ENCODE measurements at regions not wholly inside any gene's neighbourhood (a gene's known extent, or its start where the extent isn't known, plus 50 kb on each side); places are given as distances from the start of the nearest gene placed in this dataset.

GRCh38 chr17:79521225-79521624 lies 89.6 kb downstream of the RBFOX3 start:
- TF ChIP-seq CTCF (IDR thresholded peaks at IDR 0.05), result no peak
- Histone ChIP-seq H3K36me3 (no peaks in the 10 kb centered on the region), H3K9me3 (no peaks in the 10 kb centered on the region), H3K4me1 (no peaks in the 10 kb centered on the region), H3K27ac (no peak overlapping the region), H3K27me3 (peaks cover 0 to 78% of the 10 kb centered on the region in 2 donors), H3K4me3 (no peak overlapping the region)
- intact Hi-C loops (cut with DNase I; ENCODE audit: low total_unique reads), result no loop called here
- no peak for DNase-seq

- peaks cover 0 to 80% of the 10 kb centered on the region in 2 donors for H3K27me3 ChIP-seq
- no peak overlapping the region for H3K4me3 ChIP-seq
- TF ChIP-seq CTCF (IDR thresholded peaks at IDR 0.05), result no peak
- H3K9me3 ChIP-seq, result no peaks in the 10 kb centered on the region
- intact Hi-C loops (cut with DNase I; ENCODE audit: low total_unique reads), result no loop called here
- DNase-seq, result no peak
- H3K4me1 ChIP-seq, result no peaks in the 10 kb centered on the region
- no peaks in the 10 kb centered on the region for H3K36me3 ChIP-seq
- H3K27ac ChIP-seq, result no peak overlapping the region
Measured at GRCh38 chr17:79520167-79521165, 90.4 kb downstream of the RBFOX3 start.

- DNase-seq, result no peak
- intact Hi-C loops (cut with DNase I; ENCODE audit: low total_unique reads), result no loop called here
- Histone ChIP-seq H3K4me1 (no peaks in the 10 kb centered on the region), H3K4me3 (no peak overlapping the region), H3K9me3 (no peaks in the 10 kb centered on the region), H3K27ac (no peak overlapping the region), H3K27me3 (peaks cover 0 to 80% of the 10 kb centered on the region in 2 donors), H3K36me3 (no peaks in the 10 kb centered on the region)
- no peak for TF ChIP-seq CTCF (IDR thresholded peaks at IDR 0.05)
Measured at GRCh38 chr17:79519601-79520000, 91.2 kb downstream of the RBFOX3 start.

- Histone ChIP-seq H3K4me1 (no peaks in the 10 kb centered on the region), H3K36me3 (no peaks in the 10 kb centered on the region), H3K4me3 (no peak overlapping the region), H3K27ac (no peak overlapping the region), H3K9me3 (no peaks in the 10 kb centered on the region), H3K27me3 (peaks cover 0 to 83% of the 10 kb centered on the region in 2 donors)
- DNase-seq, result no peak
- intact Hi-C loops (cut with DNase I; ENCODE audit: low total_unique reads), result no loop called here
- no peak for TF ChIP-seq CTCF (IDR thresholded peaks at IDR 0.05)
Measured at GRCh38 chr17:79518585-79519523, 92.0 kb downstream of the RBFOX3 start.

- Histone ChIP-seq H3K4me3 (no peak overlapping the region), H3K36me3 (no peaks in the 10 kb centered on the region), H3K4me1 (no peaks in the 10 kb centered on the region), H3K27ac (no peak overlapping the region), H3K9me3 (no peaks in the 10 kb centered on the region), H3K27me3 (peaks cover 0 to 74% of the 10 kb centered on the region in 2 donors)
- no peak for TF ChIP-seq CTCF (IDR thresholded peaks at IDR 0.05)
- no peak for DNase-seq
- intact Hi-C loops (cut with DNase I; ENCODE audit: low total_unique reads), result no loop called here
Measured at GRCh38 chr17:79517827-79518584, 92.8 kb downstream of the RBFOX3 start.
